Stomach (tissue), 8 donors: ENCODE measurements at regions not wholly inside any gene's neighbourhood (a gene's known extent, or its start where the extent isn't known, plus 50 kb on each side); places are given as distances from the start of the nearest gene placed in this dataset.

Experiments
- DNase-seq, 2 donors: peaks; one replicate each; pipeline versions ENCODE4 v3.0.0 to v3.0.0-alpha.2; 2013 to 2019
- H3K27ac ChIP-seq, 5 donors: fragments of 200-600 bp in 4 of 5; sonication (generic) in 4 of 5; one replicate each; pipeline ENCODE4 v1.5.1; 2013 to 2019; ENCODE audit warnings: mild to moderate bottlenecking in 1 of 5, moderate library complexity in 1 of 5
- H3K27me3 ChIP-seq, 3 donors: fragments of 200-600 bp; sonication (generic); one replicate each; pipeline ENCODE4 v1.5.1; 2017 to 2019; ENCODE audit warnings: mixed run types in 1 of 3
- H3K36me3 ChIP-seq, 4 donors: fragments of 200-600 bp; sonication (generic); 1 replicate in 3 of 4; 2 replicates in 1 of 4; pipeline ENCODE4 v1.5.1; 2016 to 2019
- H3K4me1 ChIP-seq, 4 donors: fragments of 200-600 bp; sonication (generic); one replicate each; pipeline ENCODE4 v1.5.1; 2016 to 2019
- H3K4me3 ChIP-seq, 4 donors: fragments of 200-600 bp; sonication (generic) in 3 of 4; one replicate each; pipeline ENCODE4 v1.5.1; 2016 to 2019; ENCODE audit warnings: mild to moderate bottlenecking in 1 of 4
- H3K9me3 ChIP-seq, 4 donors: fragments of 200-600 bp; sonication (generic); one replicate each; pipeline ENCODE4 v1.5.1; 2016 to 2019
- CTCF ChIP-seq, 7 experiments: fragments of 450-650 bp in 4 of 7; fragments of 200-600 bp in 3 of 7; sonication (generic) in 3 of 7; IDR thresholded peaks; one replicate each; pipeline ENCODE4 v1.5.1; 2016 to 2019; ENCODE audit warnings: antibody characterized with exemption in 7 of 7, control low read depth in 2 of 7, mild to moderate bottlenecking in 1 of 7
- EP300 ChIP-seq: sonication (generic); formaldehyde crosslinking; IDR thresholded peaks from one replicate; pipeline ENCODE4 v1.6.1; 2017; ENCODE audit warnings: antibody characterized with exemption
- POLR2A ChIP-seq, 4 donors: fragments of 450-650 bp; IDR thresholded peaks; one replicate each; pipeline ENCODE4 v1.6.1; 2016; ENCODE audit warnings: antibody characterized with exemption in 4 of 4, control low read depth in 2 of 4, mild to moderate bottlenecking in 1 of 4, moderate library complexity in 1 of 4
- POLR2AphosphoS5 ChIP-seq, 3 donors: sonication (generic); formaldehyde crosslinking; IDR thresholded peaks; one replicate each; pipeline ENCODE4 v1.6.1; 2016; ENCODE audit warnings: antibody characterized with exemption in 3 of 3
- WGBS, 5 donors: extraction: QIAGEN DNeasy Blood & Tissue Kit in 3 of 5; methylation state at CpG; one replicate each; pipeline versions ENCODE4 v1.1.5 to v1.1.7; 2013 to 2018; 5-methylcytosine and 5-hydroxymethylcytosine counted together
- intact Hi-C: fragments of 100-400 bp; cut with DNase I; formaldehyde crosslinking; loops from one replicate; pipeline ENCODE4 v1.15.1; 2023; ENCODE audit warnings: low total_unique reads
- donor health status: healthy with polysubstance abuse.
- donor health status: Bipolar disorder and iron deficiency.
- donor health status: healthy.

GRCh38 chr10:131570716-131571307 is 259.3 kb upstream of the TCERG1L start:
- no peak overlapping the region for H3K27ac ChIP-seq
- peaks cover 0 to 23% (median 0%) of the 10 kb centered on the region in 3 donors for H3K27me3 ChIP-seq
- TF ChIP-seq EP300 (no peak), POLR2AphosphoS5 (IDR thresholded peaks at IDR 0.05) (no peak), CTCF (IDR thresholded peaks at IDR 0.05) (no peak)
- no peaks in the 10 kb centered on the region for H3K9me3 ChIP-seq
- no peaks in the 10 kb centered on the region for H3K4me1 ChIP-seq
- H3K4me3 ChIP-seq: no peak overlapping the region
- no peaks in the 10 kb centered on the region for H3K36me3 ChIP-seq
- 79 to 84% (median 83%) methylated on average over 12 to 13 of the region's 13 CpGs for WGBS, 5 donors
- intact Hi-C loops: loop anchor here (10.0 kb wide), 1 partner anchor 214 kb away; no protein-coding TSS in a partner anchor
- DNase-seq: peak in 1 of 2 donors; percentile 17

GRCh38 chr10:131571346-131571745 is 259.8 kb upstream of the TCERG1L start:
- TF ChIP-seq POLR2A (IDR thresholded peaks at IDR 0.05) (no peak), POLR2AphosphoS5 (IDR thresholded peaks at IDR 0.05) (no peak), CTCF (IDR thresholded peaks at IDR 0.05) (no peak), EP300 (no peak)
- 75 to 83% (median 81%) methylated on average over 11 of the region's 11 CpGs for WGBS, 5 donors
- Histone ChIP-seq H3K27ac (no peak overlapping the region), H3K27me3 (peaks cover 0 to 23% (median 0%) of the 10 kb centered on the region in 3 donors), H3K9me3 (no peaks in the 10 kb centered on the region), H3K4me3 (no peak overlapping the region), H3K36me3 (no peaks in the 10 kb centered on the region), H3K4me1 (no peaks in the 10 kb centered on the region)
- peak in 1 of 2 donors; percentile 1 for DNase-seq
- intact Hi-C loops: loop anchor here (10.0 kb wide), 1 partner anchor 213 kb away; no protein-coding TSS in a partner anchor

- no peak for TF ChIP-seq EP300
- no peak for TF ChIP-seq POLR2A (IDR thresholded peaks at IDR 0.05)
- no peak for TF ChIP-seq POLR2AphosphoS5 (IDR thresholded peaks at IDR 0.05)
- TF ChIP-seq CTCF (IDR thresholded peaks at IDR 0.05): no peak
- Histone ChIP-seq H3K4me1 (no peaks in the 10 kb centered on the region), H3K27me3 (peaks cover 0 to 23% (median 0%) of the 10 kb centered on the region in 3 donors), H3K27ac (no peak overlapping the region), H3K36me3 (no peaks in the 10 kb centered on the region), H3K4me3 (no peak overlapping the region), H3K9me3 (no peaks in the 10 kb centered on the region)
- 75 to 84% (median 80%) methylated on average over 8 of the region's 8 CpGs for WGBS, 5 donors
- intact Hi-C loops: loop anchor here (10.0 kb wide), 1 partner anchor 213 kb away; no protein-coding TSS in a partner anchor
- DNase-seq: peak in 1 of 2 donors; percentile 14
Measured at GRCh38 chr10:131571865-131572264, 260.3 kb upstream of the TCERG1L start.

GRCh38 chr10:131573256-131573655 is 261.7 kb upstream of the TCERG1L start:
- WGBS, 5 donors: 82 to 90% (median 85%) methylated on average over 11 of the region's 11 CpGs
- intact Hi-C loops: loop anchor here (10.0 kb wide), 1 partner anchor 212 kb away; no protein-coding TSS in a partner anchor
- Histone ChIP-seq H3K4me3 (no peak overlapping the region), H3K4me1 (no peaks in the 10 kb centered on the region), H3K9me3 (no peaks in the 10 kb centered on the region), H3K27ac (no peak overlapping the region), H3K27me3 (peaks cover 0 to 23% (median 0%) of the 10 kb centered on the region in 3 donors), H3K36me3 (no peaks in the 10 kb centered on the region)
- DNase-seq: peak in 1 of 2 donors; percentile 15
- TF ChIP-seq CTCF (IDR thresholded peaks at IDR 0.05) (no peak), POLR2AphosphoS5 (IDR thresholded peaks at IDR 0.05) (no peak), EP300 (no peak), POLR2A (IDR thresholded peaks at IDR 0.05) (no peak)
